GM12892 (cell line): ENCODE measurements at regions not wholly inside any gene's neighbourhood (a gene's known extent, or its start where the extent isn't known, plus 50 kb on each side); places are given as distances from the start of the nearest gene placed in this dataset.

Experiments used
- POLR2AphosphoS5 ChIP-seq: IDR thresholded peaks from 2 replicates; pipeline ENCODE4 v1.6.1; 2011; ENCODE audit warnings: low read depth, low read length, control low read depth
- TAF1 ChIP-seq: IDR thresholded peaks from 2 replicates; pipeline ENCODE4 v1.6.1; 2011; ENCODE audit warnings: low read depth, mild to moderate bottlenecking, control low read depth, low read length, borderline replicate concordance

GRCh38 chr9:113772121-113772810, 103.8 kb upstream of the ZNF618 start:
- TF ChIP-seq POLR2AphosphoS5 (no peak), TAF1 (no peak)
